ENCODE measurements at regions not wholly inside any gene's neighbourhood (a gene's known extent, or its start where the extent isn't known, plus 50 kb on each side); places are given as distances from the start of the nearest gene placed in this dataset.
"Not testable (repeated sequence)": the region's sequence is repeated elsewhere in the genome, so short reads cannot be mapped to it uniquely, and the experiment has no call there.

DNA sequence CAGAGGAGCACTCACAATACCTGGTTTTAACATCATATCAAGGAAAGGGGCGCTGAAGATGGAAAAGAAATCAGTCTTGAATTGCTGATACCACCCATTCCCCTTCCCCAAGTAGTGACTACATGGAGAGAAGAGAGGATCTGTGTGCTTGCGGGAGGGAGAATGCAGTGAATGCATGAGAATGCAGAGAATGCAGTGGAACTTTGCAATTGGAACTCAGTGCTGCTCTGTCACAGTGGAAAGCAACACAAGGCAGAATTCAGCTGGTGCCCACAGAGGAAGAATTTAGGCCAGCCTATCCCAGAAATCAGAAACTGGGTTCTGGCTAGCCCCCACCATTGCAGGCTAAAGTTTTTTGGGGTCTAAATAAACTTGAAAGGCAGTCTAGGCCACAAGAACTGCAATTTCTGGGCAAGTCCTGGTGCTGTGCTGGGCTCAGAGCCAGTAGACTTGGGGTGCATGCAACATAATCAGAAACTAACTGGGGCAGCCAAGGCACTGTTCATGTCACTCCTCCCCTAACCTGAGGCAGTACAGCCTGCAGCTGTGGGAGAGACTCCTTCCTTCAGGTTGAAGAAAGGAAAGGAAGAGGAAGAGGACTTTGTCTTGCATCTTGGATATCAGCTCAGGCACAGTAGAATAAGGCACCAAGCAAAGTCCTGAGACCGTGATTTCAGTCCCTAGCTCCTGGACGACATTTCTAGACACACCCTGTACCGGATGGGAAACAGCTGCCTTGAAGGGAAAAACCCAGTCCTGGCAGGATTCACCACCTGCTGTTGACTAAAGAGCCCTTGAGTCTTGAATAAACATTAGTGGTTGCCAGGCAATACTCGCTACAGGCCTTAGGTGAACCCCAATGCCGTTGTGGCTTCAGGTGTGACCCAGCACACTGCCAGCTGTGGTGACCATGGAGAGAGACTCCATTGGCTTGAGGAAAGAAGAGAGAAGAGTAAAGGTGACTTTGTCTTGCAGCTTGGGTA lies 329.3 kb downstream of the TBL1XR1 start:
- no peak for DNase-seq

DNA sequence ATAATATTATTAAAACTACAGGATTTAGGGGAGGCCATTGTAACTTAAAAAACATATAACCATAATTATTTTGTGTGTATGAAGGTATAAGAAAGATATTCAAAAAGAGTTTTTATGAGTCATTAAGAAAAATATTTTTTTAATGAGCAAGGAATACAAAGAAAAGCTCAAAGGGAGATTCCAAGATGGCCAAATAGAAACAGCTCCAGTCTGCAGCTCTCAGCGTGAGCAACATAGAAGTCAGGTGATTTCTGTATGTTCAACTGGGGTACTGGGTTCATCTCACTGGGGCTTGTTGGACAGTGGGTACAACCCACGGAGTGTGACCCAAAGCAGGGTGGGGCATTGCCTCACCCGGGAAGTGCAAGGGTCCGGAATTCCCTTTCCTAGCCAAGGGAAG lies 336.1 kb downstream of the TBL1XR1 start:
- DNase-seq, result no peak

DNA sequence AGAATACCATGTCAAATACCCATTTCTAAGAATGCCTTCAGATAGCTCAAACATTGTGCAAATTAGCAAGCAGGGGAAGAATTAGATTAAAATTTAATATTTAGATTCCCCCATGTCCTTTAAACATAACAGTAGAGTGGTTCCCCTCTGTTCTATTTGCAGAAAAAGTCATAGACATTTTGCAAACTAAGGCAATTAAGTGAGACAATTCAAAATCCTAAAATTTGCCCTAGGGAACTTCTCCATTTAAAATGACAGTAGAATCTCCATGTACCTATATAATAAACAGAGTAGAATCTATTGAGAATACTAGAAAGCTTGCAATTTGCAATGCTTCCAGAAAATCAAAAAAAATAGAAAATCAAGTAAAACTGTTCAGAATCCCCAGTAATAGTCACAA lies 340.6 kb downstream of the TBL1XR1 start:
- DNase-seq, result no peak

DNA sequence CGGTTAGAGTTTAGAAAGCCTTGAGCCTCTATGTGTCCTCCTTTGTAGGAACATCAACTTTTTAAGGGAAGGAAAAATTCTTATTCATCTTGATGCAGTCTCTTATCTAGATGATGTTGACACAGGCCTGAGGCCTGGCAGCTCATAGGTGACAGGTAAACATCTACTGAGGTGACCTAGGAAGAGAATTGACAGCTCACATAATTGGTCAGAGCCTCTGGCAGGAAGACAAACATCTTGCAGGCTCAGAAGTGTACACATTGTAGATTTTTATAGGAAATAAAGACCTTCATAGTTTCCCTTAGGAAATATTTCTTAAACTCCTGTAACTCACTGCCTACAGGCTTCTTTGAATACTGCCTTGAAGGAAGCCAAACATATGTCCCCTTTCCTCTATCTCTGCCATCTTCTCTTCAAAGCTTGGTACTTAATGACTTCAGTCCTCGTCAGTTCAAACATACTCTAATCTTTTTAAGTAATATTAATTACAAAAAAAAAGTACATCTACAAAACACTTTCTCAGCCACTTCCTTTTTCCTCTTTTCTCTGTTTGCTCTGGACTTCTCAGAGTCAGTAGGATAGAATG lies 341.3 kb downstream of the TBL1XR1 start:
- no peak for DNase-seq

DNA sequence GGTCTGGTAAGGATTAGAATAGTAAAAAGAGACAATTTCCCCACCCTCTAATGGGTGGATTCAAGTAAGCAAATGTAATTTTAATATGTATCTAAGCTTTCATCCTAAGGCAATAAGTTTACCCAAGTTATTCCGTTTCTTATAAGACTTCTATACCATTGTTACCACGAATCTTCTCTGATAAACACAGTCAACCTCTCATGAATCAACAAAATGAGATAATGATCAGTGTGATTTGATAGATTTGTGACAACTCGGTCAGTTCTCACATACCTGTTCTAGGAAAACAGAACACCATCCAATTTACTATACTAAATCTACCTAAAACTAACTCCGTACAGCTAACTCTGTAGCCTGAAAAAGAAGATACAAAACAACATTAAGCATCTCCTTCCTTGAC lies 342.1 kb downstream of the TBL1XR1 start:
- DNase-seq, result no peak

DNA sequence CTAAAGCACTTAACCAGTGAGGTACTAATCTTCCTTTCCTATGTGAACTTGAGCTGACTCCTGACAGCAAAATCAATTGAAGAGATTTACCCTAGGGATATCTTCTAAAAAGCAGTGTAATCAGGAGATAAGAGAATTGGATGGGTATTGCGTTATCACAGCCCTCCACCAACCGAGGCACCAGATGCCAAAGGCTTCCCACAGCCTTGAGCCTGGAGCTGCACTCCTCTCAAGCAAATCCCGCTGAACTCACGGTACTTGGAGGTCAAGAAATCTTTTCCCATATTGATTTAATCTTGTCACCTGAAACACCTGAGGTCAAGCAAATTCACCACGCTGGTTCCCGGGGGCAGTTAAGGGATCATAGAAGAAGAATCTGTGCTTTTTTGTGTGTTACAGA lies 346.8 kb downstream of the TBL1XR1 start:
- no peak for DNase-seq

DNA sequence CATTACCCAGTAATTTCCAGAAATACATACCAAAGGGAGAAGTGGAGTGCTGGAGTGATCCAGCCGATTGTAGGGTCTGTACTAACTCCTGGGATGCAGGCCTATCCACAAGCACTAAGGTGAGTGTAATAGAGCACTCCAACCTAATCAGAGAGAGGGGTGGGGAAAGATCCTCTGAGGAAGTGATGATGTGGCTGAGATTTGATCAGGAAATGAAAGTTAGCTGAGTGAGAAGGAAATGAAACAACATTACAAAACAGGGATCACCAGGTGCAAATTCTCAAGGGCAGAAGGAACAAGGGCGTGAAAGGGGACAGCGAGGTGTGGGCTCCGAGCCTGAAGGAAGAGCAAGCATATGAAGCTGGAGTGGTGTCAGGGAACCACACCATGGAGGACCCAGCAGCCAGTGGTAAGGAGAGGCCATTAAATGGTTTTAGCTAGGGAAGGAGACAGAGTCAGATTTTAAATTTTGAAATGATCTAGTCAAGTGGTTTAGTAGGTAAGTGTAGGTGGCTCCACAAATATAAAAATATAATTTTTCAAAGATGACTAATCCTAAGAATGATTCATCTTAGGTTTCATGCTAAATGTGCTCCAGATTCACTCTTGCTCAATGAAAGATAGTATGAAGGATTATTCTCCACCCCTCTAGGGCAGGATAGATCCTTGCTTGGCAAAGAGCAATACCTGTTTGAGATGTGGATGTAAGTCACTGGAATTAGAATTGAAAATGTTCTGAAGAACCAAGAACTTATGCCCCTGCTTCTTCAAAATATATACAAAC lies 348.7 kb downstream of the TBL1XR1 start:
- peak; percentile 2 for DNase-seq

DNA sequence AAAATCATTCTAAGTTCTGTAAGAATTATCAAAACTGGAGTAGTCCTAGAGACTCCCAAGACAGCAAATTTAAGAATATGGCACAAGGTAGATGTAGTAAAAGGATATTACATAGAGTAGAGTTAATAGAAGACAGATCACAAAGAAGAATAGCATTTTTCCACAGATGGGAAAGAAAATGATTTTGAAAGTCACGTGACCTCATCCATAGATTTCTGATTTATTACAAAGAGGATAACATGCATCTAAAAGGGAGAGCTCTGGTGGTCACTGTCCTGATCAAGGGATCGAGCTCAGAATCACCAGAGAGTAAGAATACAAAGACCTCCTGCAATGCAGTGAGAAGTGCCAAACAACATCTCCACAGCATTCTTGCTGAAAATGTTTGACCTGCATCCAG lies 354.4 kb downstream of the TBL1XR1 start:
- no peak for DNase-seq

DNA sequence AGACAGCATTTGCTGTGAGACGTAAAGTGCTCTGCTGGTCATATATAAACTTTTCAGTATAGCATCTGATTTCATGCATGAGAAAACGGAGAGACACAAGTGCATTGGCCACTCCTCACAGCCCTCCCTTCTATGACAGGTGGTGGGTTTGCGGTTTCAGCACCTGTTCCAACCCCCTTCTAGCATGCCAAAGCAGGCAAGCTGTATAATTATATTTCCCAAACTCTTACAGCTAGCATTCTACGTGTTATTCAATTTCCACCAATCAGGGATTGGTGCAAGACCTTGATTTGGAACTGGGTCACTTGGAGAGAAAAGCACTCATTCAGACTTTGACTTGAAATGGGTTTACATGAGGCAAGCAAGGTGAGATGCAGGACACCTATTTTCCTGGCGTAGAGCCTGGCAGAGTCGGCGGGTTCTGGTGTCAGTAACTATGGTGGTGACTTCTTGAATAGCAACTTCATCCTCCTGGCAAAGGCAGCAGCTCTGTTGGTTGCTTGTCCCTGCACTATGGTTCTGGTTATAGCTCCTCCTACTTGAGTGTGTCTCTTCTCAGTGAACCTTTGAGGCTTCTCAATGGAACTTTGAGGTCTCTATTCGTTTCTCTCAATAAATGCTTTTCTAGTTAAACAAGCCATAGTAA lies 356.5 kb downstream of the TBL1XR1 start:
- DNase-seq, result no peak

DNA sequence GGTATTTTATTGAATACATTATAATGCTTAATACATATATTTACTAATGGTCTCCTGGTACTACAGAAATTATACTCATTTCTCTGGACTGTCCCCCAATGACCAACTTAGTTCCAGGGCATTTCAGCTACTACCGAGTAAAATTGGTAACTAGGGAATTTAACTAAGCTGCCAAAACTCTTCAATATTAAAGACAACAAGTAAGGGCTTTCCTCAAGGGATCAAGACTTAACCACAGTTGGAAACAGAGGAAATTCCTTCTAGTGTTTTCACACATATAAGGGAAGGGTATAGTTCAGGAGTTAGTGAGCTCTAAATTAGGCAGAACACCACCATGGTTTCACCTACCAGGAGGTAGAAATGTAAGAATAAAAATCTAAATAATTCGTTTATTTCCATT lies 357.4 kb downstream of the TBL1XR1 start:
- DNase-seq, result peak; percentile 14

DNA sequence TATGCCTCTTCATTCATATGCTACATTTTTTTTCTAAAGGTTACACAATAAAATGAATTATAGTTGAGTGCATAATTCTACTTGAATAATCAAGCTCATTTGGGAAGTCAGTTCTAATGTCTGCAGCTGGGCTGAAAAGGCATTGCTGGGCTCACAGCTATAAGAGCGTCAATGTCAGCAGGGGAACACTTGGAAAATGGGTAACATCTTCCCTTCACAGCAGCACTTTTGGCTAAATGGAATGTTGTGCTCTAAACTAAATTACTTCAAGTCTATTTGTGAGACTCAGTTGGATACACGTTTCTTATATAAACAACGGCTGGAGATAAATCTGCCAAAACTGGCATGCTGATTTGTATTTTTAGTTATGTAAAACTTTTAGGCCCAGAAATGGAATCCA lies 357.8 kb downstream of the TBL1XR1 start:
- DNase-seq, result no peak

DNA sequence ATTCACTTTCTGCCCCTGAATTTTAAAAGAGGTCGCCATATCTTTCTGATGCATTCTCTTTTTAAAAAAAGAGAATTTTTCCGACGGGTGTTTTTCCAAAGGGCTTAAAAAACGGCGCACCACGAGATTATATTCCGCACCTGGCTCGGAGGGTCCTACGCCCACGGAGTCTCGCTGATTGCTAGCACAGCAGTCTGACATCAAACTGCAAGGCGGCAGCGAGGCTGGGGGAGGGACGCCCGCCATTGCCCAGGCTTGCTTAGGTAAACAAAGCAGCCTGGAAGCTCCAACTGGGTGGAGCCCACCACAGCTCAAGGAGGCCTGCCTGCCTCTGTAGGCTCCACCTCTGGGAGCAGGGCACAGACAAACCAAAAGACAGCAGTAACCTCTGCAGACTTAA lies 370.0 kb downstream of the TBL1XR1 start:
- DNase-seq, result not testable (repeated sequence)

DNA sequence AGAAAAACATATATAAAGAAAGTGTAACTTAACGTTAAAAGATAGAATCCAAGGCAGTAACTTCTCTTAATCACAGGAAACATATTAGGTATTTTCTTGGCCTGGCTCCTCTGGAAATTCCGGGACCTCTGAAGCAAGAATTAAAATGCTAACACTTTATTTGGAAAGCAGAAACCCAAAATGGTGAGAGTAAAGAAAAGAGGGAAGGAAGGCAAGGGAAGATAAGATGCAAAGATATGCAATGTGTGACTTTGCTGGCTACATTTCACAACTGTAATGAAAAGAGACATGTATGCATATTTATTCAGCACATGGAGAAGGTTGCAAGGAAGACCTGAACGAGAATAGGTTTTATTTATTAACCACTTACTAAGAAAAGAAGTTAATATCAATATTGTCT lies 372.5 kb downstream of the TBL1XR1 start:
- no peak for DNase-seq

DNA sequence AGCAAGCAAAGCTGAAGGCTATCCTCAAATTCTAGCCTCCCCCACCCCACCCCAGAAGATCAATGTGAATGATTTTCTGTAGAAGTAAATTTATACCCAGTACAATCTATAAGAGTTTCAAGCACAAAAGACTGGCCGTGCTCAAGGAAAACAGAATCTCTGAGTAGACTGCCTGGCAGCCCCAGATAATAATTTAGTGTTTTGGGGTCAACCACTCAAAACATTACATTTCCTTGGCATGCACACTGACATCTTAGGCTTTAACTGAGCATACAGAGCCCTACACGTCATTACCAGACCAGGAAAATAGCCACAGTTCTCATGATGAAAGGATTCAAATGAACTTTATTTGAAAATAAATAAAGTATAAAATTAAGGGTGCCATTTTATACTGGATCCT lies 376.5 kb downstream of the TBL1XR1 start:
- DNase-seq, result no peak

DNA sequence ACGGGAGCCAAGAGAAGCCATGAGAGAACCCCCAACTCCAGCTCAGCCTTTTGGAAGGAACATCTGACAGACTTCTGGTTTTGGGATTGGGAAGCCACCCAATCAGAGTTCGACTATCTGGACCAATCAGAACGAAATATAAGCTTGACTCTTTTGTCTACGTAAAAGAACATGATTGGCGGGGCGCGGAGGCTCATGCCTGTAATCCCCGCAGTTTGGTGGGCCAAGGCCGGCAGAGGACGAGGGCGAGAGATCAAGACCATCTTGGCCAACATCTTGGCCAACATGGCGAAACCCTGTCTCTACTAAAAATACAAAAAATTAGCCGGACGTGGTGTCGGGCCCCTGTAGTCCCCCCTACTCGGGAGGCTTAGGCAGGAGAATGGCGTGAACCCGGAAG lies 380.3 kb downstream of the TBL1XR1 start:
- DNase-seq, result no peak

DNA sequence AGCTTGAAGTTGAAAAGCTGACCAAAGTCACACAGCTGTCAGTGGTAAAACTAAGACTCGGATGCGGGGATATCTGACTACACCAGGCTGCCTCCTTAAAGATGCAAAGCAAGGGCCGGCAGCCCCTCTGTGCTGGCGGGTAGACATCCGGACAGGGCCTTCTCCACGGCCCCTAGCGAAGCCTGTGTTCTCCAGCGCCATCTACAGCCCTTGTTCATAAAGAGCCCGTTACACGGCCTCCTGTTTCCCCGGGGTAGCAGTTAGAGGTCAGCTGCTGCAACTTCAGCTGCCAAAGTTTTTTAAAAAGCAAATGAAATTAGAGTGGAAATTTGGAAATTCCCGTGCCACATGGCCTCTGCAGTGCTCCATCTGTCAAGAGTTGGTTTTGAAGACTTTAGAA lies 383.0 kb downstream of the TBL1XR1 start:
- DNase-seq, result peak; percentile 55

DNA sequence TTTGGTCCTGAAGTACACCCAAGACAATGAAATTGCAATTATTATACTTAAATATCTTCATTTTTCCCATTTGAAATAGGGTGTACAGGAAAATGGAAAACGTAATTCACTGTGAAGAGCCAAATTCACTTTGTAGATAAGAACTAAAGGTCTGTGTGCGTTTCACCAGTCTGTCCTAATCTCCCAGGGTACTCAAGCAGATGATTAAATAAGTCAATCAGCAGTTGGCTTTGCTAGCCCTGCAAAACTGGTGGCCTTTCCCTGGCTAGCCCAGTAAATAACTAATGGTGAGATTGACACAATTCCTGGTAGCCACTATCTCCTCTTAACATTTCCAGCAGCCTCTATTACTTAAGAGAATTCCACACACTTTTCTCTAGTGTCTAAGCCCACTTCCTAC lies 389.3 kb downstream of the TBL1XR1 start:
- DNase-seq, result no peak

DNA sequence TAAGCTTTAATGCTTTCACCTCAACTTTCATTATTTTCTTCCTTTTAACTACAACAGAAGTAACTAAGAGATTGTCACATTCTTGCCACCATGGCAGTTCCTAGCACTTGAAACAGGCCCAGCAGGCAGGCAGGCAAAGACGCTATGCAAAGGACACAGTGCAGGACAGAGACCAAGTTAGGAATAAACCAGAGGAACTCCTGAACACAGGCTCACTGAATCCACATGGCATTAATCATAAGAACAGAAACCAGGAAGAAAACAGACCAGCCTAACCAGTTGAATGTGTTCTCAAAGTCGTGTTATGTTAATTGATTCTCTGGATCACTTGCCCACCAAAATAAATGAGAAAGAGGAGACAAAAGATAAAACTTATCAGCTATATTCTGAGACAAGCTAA lies 397.6 kb downstream of the TBL1XR1 start:
- DNase-seq, result no peak

DNA sequence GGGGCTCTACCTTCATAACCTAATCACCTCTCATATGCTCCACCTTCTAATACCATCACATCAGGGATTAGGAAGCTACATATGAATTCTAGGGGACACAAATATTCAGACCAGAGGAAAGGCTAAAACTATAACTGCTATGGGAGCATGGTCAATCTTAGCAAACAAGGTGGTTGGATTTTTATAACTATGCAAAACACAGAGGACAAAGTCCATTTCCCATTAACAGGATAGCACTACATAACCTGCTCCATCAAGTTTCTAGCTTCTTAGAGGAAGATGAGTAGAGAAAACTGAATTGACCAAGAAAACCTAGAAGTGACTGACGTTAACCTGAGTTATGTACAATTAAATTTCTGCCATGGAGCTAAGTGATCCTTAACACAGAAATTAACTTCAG lies 398.6 kb downstream of the TBL1XR1 start:
- no peak for DNase-seq

DNA sequence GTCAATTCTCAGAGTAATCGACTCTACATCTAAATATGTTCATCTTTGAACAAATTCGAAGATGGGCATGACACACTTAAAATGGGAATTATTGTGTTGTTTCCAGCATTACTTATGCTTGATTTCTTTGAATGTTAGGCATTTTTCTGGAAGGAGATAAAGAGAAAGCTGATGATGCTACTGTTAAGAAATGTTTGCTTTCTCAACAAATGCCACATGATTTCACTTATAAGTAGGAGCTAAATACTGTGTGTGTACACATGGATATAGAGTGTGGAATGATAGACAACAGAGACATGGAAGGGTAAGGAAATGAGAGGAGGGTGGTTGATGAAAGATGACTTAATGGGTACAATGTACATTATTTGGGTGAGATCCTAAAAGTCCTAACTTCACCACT lies 400.9 kb downstream of the TBL1XR1 start:
- peak; percentile 34 for DNase-seq

DNA sequence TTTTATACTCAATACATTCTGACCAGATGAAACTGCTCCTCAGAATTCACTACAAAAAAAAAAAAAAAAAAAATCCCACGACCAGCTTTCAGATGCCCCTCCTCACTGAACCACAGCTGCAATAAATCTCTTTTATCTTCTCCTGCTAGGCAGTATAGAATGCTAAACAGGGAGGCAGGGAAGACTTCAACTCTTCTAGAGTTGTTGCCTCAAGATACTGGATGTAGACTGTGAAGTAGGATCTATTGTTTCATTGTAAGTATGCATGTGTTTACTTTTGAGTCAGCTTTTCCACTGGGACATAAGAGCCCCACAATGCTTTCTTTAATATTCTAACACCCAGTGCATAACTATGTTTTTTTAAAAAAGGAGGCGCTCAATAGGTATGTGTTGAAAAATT lies 401.4 kb downstream of the TBL1XR1 start:
- DNase-seq, result peak; percentile 2

DNA sequence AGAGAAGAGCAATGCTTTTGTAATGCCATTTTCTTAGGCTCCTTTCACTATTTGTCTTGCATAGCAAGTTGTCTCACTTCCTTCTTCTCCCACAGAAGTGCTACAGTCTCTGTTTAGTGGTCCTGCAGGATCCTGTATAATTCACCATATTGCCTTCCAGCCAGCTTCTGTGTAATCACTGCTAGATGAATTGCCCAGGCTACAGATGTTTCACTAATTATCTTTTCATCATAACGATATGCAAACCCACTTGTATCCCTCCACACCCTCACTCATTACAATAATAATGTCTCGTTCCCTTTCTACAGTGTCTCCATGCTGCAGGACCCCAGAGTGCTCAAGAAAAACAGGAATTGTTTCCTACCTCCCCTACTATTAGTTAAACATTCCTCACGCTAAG lies 402.9 kb downstream of the TBL1XR1 start:
- DNase-seq, result no peak

DNA sequence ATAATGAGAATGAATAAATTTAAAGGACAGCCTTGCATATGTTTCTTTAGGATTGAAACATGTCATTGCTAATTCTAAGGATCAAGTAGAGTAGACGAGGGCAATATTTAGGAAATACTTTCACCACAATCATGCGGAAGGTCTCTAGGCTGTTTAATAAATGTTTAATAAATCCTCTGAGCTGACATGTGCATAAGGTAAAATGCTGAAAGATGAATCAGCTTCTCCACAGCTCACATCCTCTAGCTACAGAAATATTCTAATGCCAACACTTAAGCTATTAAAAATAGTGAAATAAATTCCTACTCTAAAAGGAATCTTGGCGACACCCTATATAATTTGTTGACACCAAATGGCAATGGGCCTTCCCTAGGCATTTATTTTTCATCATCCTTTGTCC lies 407.3 kb downstream of the TBL1XR1 start:
- DNase-seq, result no peak
